ENCODE measurements at regions not wholly inside any gene's neighbourhood (a gene's known extent, or its start where the extent isn't known, plus 50 kb on each side); places are given as distances from the start of the nearest gene placed in this dataset.

DNA sequence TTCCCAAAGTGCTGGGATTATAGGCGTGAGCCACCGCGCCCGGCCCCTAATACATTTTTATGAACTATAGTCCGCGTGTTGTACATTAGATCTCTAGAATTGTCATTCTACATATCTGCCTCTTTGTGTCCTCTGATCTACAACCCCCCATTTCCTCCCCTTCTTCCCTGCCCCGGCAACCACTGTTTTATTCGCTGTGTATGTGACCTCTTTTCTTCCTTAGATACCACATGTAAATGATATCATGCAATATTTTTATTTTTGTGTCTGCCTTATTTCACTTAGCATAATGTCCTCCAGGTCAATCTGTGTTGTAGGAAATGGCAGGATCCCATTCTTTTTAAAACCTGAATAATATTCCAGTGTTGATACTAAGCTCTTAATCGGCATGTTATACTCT, 99.5 kb upstream of the NRIP1 start:
- H3K4me3 ChIP-seq (ENCODE audit: low read depth, low read length), result no peak overlapping the region
- no peak for DNase-seq (ENCODE audit: low read depth)
- TF ChIP-seq CTCF (IDR thresholded peaks at IDR 0.05; ENCODE audit: insufficient read depth, low read depth, low read length, missing control alignments), result no peak

GRCh38 chr21:15164678-15165303, 100.0 kb upstream of the NRIP1 start:
- no peak for TF ChIP-seq CTCF (IDR thresholded peaks at IDR 0.05; ENCODE audit: insufficient read depth, low read depth, low read length, missing control alignments)
- no peak overlapping the region for H3K4me3 ChIP-seq (ENCODE audit: low read depth, low read length)
- peak; percentile 5 for DNase-seq (ENCODE audit: low read depth)

GRCh38 chr21:15170614-15171013, 105.8 kb upstream of the NRIP1 start:
- no peak for TF ChIP-seq CTCF (IDR thresholded peaks at IDR 0.05; ENCODE audit: insufficient read depth, low read depth, low read length, missing control alignments)

DNA sequence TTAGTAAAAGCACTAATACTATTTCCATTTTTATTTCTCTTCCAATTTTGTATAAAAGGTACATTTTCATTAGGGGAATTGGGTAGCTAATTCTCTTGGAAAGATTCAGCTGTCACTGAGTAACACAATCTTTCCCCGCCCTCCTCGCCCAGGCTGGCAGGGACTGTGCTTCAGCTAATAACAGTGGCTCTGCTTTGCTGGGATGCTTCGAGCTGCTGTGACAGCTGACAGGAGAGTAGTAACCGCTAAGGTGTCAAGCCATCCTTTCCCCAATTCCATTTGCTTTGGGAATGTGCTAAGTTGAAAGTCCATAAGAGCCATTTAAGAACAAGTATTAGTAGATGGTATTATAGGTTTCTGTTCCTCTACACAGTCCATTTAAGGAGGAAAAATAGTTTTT, 106.7 kb upstream of the NRIP1 start:
- DNase-seq (ENCODE audit: low read depth), result no peak
- H3K4me3 ChIP-seq (ENCODE audit: low read depth, low read length), result no peak overlapping the region
- no peak for TF ChIP-seq CTCF (IDR thresholded peaks at IDR 0.05; ENCODE audit: insufficient read depth, low read depth, low read length, missing control alignments)

More at GRCh38 chr21:15170614-15171013, 105.8 kb upstream of the NRIP1 start:
- no peak for DNase-seq (ENCODE audit: low read depth)
- H3K4me3 ChIP-seq (ENCODE audit: low read depth, low read length), result no peak overlapping the region

DNA sequence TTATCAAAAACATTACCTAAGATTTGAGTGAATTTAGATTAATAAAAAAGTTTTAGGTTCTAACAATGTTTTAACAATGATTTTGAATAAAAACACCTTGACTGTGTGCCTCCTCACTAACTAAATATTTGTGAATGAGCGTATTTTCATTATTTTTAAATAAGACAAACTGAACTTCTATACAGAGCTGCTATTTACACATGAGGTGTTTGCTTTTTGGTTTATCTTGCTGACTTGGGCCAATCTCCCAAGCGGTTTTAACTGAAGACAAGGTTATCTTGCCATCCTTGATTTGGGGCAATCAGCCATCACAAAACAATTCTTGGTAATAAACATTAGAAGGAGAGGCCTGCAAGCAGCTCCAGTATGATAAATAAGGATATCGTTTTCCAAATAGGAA, 108.2 kb upstream of the NRIP1 start:
- no peak for TF ChIP-seq CTCF (IDR thresholded peaks at IDR 0.05; ENCODE audit: insufficient read depth, low read depth, low read length, missing control alignments)
- H3K4me3 ChIP-seq (ENCODE audit: low read depth, low read length), result no peak overlapping the region
- no peak for DNase-seq (ENCODE audit: low read depth)

GRCh38 chr21:15174923-15175322, 110.1 kb upstream of the NRIP1 start:
- no peak for DNase-seq (ENCODE audit: low read depth)
- H3K4me3 ChIP-seq (ENCODE audit: low read depth, low read length), result no peak overlapping the region
- no peak for TF ChIP-seq CTCF (IDR thresholded peaks at IDR 0.05; ENCODE audit: insufficient read depth, low read depth, low read length, missing control alignments)

DNA sequence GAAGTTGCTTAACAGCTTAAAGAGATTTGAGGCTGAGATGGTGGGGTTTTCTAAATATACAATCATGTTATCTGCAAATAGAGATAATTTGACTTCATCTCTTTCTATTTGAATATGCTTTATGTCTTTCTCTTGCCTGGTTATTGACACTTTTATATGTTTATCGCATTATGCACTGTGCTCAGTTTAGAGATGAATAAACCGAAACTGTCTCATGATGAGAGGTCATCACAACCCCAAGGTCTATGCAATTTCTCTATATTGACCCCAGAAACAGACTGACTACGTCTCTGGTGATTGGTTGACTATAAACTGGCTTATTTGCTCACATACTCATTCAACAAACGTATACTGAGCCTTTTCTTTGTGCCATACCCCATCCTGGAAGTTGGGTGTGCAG, 117.9 kb upstream of the NRIP1 start:
- no peak for TF ChIP-seq CTCF (IDR thresholded peaks at IDR 0.05; ENCODE audit: insufficient read depth, low read depth, low read length, missing control alignments)
- DNase-seq (ENCODE audit: low read depth), result peak; percentile 17
- H3K4me3 ChIP-seq (ENCODE audit: low read depth, low read length), result no peak overlapping the region

Data from GM12865 (cell line).